D721Med (cell line): ENCODE measurements at regions not wholly inside any gene's neighbourhood (a gene's known extent, or its start where the extent isn't known, plus 50 kb on each side); places are given as distances from the start of the nearest gene placed in this dataset.
"Not testable (repeated sequence)": the region's sequence is repeated elsewhere in the genome, so short reads cannot be mapped to it uniquely, and the experiment has no call there.

Source experiments
- DNase-seq: peaks from one replicate; pipeline ENCODE4 v3.0.0; 2011; ENCODE audit warnings: low spot score; ENCODE audit not compliant: insufficient read length
- FAIRE-seq: peaks from 2 replicates; lab custom pipeline; 2011; peaks lifted over from hg19 to GRCh38; lab: Jason Lieb, UNC
- TF ChIP-seq, protein P1 (sequence below): IDR thresholded peaks from 2 replicates; pipeline ENCODE4 v1.5.1; 2012; ENCODE audit warnings: mild to moderate bottlenecking, control low read depth; ENCODE audit not compliant: insufficient read depth; ENCODE audit errors: missing control alignments

DNA sequence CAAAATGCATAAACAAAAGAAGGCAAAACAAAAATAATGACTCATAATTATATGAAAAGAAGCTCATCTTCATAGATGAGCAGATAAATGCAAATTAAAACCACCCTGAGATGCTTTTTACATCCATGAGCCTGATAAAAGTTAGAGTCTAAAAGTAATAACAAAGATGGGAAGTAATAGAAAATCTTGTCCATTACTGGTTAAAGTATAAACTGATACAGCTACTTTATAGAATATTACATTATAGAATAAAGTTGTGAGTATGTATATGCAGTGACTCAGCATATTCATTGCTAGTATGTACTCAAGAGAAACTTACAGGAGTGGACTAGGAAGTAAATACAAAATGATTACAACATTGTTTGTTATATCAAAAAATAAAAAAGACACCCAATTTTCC is 333.0 kb downstream of the OR4F29 start:
- DNase-seq, FAIRE-seq: not testable (repeated sequence)

DNA sequence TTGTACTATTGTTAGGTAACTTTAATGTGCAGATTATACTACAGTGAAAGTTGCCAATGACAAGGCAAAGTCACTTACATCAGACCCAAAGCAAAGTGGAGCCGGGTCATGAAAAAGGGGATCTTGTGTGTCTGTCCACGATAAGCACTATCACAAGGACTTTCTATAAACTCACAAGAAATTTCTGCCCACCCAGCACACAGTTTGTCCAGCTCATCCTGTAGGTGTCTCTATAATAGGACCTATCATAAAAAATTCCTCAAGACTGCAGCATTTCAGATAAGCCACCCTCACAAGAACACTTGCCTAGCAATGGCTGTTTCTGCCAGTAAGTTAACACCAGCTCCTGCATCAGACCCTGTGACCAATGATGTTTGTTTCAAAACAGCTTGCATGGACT is 335.9 kb downstream of the OR4F29 start:
- not testable (repeated sequence) for DNase-seq, FAIRE-seq

DNA sequence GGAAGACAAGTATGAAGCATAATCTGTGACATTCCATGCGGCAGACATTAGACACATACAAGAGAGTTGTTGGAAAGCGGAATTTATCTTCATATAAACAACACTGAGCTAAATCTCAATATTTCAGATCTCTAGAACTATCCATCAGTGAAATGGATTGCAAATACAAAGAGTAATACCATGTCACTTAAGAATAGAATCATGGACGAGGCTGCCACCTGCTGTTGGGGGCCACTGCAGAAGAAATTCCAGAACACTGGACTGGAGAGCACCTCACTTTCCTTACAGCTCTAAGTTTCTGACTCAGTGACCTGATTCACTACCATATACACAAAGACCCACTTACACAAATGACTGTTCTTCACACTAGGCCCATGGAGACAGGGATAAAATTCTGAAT is 346.7 kb downstream of the OR4F29 start:
- DNase-seq, FAIRE-seq: not testable (repeated sequence)

DNA sequence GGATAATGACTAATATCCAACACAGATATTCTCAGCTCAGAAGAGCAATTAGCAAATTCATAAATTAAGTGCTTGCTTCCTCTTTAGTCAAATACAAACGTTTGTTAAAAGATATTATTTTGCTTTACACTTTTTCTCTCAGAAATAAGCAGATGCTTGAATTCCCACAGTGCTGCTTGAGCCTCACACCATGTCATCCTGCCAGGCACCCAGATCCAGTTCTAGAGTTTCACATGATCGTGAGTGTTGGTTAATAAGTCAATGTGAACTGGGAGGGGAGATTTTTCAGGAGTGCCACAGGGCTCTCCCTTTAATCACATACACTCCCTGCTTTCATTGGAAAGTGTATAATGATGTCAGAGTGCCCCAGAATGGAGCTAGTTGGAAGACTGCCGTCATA is 352.0 kb downstream of the OR4F29 start:
- not testable (repeated sequence) for FAIRE-seq, DNase-seq

DNA sequence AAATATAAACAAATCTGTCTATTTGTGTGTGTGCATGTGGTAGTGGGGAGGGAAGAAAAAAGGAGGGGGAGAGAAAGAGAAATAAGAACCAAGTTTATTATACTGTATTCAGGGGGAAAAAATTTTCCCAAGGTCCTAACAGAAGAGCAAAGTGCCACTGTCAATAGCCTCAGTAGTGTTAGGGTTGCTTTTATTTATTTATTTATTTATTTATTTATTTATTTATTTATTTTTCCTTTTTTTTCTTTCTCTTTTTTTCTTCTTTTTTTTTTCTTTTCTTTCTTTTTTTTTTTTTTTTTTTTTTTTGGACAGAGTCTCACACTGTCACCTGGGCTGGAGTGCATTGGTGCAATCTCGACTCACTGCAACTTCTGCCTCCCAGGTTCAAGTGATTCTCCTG is 352.7 kb downstream of the OR4F29 start:
- FAIRE-seq, DNase-seq: not testable (repeated sequence)

DNA sequence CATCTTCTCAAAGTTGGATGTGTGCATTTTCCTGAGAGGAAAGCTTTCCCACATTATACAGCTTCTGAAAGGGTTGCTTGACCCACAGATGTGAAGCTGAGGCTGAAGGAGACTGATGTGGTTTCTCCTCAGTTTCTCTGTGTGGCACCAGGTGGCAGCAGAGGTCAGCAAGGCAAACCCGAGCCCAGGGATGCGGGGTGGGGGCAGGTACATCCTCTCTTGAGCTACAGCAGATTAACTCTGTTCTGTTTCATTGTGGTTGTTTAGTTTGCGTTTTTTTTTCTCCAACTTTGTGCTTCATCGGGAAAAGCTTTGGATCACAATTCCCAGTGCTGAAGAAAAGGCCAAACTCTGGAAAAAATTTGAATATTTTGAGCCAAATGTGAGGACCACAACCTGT is 360.2 kb downstream of the OR4F29 start:
- not testable (repeated sequence) for FAIRE-seq, DNase-seq

DNA sequence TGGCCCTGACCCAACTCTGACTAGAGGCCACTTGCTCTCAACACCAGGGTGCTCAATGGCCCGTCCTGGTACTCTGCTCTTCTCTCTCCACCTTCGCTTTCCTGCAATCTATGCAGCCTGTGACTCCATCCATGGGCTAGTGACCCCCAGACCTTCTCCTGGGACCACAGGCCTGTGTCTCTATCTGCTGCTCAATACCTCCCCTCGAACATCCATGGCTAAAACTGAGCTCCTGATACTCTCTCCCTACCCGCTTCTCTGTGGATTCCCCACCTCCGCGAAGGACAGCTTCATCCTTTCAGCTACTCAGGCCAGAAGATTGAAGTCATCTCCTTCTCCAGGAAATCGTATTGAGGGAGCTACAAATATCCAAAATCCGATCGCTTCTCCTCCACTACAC is 363.4 kb downstream of the OR4F29 start:
- not testable (repeated sequence) for DNase-seq, FAIRE-seq

DNA sequence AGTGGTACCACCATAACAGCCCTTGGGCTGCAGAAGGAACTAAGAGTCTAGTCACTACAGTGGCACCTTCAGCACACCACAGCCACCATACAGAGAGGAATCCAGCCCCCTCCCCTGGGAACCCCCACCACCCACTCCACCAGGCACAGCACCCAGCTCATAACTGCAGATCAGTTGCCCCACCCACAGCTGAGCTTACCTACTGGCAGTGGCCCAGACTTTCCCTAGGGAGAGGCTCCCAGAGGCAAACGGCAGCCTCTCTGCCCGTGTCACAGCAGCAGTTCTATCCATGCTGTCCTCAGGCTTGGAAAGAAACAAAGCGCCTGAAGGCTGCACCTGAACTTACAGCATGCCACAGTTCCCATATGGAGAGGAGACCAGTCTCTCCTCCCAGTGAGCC is 372.3 kb downstream of the OR4F29 start:
- FAIRE-seq, DNase-seq: not testable (repeated sequence)

DNA sequence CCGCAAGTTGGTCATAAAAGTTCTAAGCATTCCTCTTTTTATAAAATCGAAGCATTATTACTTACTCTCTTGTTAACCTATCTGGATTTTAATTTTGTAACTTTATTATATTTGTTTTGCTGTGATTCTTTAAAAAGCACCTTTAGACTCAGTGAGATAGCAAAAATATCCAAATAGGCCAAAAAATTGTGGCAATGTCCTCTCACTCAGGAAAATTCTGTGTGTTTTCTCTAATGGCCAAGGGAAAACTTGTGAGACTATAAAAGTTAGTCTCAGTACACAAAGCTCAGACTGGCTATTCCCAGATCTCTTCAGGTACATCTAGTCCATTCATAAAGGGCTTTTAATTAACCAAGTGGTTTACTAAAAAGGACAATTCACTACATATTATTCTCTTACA is 386.4 kb downstream of the OR4F29 start, which contains the start of gene OR4F5:
TSS of gene OR4F5 (plus strand) at position 301 of the 400 bp plus-strand sequence.
- not testable (repeated sequence) for DNase-seq, FAIRE-seq

DNA sequence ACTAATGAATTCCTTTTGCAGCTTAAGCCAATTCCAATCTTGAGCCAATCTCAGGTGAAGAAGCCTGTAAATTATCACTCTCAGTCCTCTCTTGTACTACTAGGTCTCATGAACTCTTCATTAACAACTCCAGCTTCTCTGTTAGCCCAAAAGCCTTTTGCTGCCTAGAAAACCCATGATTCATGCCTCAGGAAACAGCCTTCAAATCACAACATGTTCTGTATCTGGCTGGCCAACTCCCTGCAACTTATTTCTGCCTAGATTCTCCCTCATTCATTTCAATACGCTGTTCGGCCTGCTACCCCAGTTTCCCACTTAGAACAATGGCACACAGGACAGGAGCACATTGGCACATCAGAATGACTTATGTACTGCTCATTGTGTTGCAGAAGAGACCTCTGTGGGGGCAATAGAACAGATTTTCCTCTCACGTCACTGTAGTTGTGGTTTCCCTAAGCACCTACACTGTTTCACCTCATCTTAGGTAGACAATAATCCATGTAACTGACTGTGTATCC is 395.4 kb downstream of the OR4F29 start:
- not testable (repeated sequence) for DNase-seq, FAIRE-seq

DNA sequence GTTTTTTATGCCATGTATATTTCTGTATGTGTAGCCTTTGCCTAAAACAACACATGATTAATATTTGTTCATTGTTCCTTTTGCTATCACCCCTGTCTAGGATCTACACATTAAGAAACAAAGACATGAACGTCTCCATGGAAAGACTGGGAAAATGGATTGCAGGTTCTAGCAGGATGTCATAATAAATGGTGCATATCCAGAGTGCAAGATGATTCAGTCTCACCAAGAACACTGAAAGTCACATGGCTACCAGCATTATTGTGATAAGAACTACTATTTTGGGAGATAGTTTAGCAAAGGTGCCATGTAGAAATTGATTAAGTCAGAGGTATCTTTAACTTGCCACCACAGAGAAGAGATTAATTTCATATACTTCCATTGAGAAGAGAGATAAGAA is 398.3 kb downstream of the OR4F29 start:
- FAIRE-seq, result not testable (repeated sequence)

DNA sequence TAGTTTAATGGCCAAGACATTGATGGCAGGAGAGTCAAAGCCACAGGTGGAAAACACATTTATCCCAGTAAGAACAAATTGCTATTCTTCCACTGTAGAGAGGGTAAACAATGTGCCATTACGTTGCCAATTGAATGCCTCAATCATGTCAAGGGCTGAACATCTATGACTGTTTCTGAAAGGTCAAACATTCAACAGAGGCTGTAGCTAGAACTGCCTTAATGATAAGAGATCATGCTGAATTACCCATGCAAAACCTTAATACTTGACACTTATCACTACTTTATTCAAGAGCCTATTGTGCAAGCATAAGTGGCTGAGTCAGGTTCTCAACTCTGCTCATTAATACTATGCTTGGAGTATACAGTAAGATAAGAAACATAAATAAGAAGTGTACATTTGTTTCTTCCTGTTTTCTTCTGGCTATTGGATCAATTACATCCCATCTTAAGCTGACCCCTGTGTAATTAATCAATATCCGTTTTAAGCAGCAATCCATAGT is 409.5 kb downstream of the OR4F29 start:
- DNase-seq, result not testable (repeated sequence)

More for the DNA sequence above, 398.3 kb downstream of the OR4F29 start:
- not testable (repeated sequence) for DNase-seq

DNA sequence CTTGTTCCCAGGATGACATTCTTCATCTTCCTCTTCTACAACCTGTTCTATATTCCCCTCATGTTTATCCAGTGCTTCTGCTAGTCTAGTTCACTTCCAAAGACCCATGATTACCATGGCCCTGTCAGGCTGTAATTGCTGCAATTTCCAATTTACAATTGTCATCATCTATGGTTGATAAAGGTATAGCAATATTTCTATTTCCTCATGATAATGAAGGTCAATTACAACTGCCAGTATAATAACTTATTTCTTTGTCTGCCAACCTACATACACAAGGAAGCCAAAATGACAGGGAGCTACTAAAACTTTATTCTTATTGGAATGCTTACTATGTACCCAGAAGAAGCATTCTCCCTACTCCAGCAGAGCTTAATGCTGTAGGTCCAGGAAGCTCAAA is 410.3 kb downstream of the OR4F29 start:
- not testable (repeated sequence) for FAIRE-seq, DNase-seq

More for the DNA sequence above, 409.5 kb downstream of the OR4F29 start:
- not testable (repeated sequence) for FAIRE-seq

DNA sequence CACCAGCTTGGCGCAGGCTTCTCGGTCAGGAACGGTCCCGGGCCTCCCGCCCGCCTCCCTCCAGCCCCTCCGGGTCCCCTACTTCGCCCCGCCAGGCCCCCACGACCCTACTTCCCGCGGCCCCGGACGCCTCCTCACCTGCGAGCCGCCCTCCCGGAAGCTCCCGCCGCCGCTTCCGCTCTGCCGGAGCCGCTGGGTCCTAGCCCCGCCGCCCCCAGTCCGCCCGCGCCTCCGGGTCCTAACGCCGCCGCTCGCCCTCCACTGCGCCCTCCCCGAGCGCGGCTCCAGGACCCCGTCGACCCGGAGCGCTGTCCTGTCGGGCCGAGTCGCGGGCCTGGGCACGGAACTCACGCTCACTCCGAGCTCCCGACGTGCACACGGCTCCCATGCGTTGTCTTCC is 422.3 kb downstream of the OR4F29 start:
- FAIRE-seq, DNase-seq: not testable (repeated sequence)

DNA sequence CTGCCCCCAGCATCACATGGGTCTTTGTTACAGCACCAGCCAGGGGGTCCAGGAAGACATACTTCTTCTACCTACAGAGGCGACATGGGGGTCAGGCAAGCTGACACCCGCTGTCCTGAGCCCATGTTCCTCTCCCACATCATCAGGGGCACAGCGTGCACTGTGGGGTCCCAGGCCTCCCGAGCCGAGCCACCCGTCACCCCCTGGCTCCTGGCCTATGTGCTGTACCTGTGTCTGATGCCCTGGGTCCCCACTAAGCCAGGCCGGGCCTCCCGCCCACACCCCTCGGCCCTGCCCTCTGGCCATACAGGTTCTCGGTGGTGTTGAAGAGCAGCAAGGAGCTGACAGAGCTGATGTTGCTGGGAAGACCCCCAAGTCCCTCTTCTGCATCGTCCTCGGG is 434.2 kb downstream of the OR4F29 start:
- not testable (repeated sequence) for DNase-seq, FAIRE-seq

DNA sequence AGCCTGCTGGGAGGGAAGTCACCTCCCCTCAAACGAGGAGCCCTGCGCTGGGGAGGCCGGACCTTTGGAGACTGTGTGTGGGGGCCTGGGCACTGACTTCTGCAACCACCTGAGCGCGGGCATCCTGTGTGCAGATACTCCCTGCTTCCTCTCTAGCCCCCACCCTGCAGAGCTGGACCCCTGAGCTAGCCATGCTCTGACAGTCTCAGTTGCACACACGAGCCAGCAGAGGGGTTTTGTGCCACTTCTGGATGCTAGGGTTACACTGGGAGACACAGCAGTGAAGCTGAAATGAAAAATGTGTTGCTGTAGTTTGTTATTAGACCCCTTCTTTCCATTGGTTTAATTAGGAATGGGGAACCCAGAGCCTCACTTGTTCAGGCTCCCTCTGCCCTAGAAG is 435.5 kb downstream of the OR4F29 start:
- FAIRE-seq, DNase-seq: not testable (repeated sequence)
- TF ChIP-seq, protein P1, sequence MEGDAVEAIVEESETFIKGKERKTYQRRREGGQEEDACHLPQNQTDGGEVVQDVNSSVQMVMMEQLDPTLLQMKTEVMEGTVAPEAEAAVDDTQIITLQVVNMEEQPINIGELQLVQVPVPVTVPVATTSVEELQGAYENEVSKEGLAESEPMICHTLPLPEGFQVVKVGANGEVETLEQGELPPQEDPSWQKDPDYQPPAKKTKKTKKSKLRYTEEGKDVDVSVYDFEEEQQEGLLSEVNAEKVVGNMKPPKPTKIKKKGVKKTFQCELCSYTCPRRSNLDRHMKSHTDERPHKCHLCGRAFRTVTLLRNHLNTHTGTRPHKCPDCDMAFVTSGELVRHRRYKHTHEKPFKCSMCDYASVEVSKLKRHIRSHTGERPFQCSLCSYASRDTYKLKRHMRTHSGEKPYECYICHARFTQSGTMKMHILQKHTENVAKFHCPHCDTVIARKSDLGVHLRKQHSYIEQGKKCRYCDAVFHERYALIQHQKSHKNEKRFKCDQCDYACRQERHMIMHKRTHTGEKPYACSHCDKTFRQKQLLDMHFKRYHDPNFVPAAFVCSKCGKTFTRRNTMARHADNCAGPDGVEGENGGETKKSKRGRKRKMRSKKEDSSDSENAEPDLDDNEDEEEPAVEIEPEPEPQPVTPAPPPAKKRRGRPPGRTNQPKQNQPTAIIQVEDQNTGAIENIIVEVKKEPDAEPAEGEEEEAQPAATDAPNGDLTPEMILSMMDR, result peak; percentile 18

DNA sequence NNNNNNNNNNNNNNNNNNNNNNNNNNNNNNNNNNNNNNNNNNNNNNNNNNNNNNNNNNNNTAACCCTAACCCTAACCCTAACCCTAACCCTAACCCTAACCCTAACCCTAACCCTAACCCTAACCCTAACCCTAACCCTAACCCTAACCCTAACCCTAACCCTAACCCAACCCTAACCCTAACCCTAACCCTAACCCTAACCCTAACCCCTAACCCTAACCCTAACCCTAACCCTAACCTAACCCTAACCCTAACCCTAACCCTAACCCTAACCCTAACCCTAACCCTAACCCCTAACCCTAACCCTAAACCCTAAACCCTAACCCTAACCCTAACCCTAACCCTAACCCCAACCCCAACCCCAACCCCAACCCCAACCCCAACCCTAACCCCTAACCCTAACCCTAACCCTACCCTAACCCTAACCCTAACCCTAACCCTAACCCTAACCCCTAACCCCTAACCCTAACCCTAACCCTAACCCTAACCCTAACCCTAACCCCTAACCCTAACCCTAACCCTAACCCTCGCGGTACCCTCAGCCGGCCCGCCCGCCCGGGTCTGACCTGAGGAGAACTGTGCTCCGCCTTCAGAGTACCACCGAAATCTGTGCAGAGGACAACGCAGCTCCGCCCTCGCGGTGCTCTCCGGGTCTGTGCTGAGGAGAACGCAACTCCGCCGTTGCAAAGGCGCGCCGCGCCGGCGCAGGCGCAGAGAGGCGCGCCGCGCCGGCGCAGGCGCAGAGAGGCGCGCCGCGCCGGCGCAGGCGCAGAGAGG is 441.3 kb downstream of the OR4F29 start:
- FAIRE-seq, result not testable (repeated sequence)

More for the DNA sequence above, 441.3 kb downstream of the OR4F29 start:
- DNase-seq, result not testable (repeated sequence)
